ENCODE measurements at regions not wholly inside any gene's neighbourhood (a gene's known extent, or its start where the extent isn't known, plus 50 kb on each side); places are given as distances from the start of the nearest gene placed in this dataset.
"Not testable (repeated sequence)": the region's sequence is repeated elsewhere in the genome, so short reads cannot be mapped to it uniquely, and the experiment has no call there.

DNA sequence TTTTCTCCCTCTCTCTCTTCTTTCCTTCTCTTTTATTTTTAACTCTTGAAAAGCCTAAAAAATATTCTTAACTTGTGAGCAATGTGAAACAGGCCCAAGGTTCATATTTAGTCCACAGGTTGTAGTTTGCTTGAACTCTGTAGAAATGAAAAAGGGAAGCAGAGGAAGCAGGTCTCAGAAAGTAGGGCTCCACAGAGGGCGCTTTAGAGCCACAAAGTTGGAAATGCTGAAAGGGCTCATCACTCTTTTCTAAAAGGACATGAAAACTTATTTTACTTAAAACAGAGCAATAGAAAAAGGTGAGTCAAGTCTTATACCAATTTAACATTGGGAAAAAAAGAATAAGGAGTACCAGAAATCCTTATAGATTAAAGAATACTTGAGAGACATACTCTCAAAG is 247.0 kb downstream of the USP25 start:
- H3K27ac ChIP-seq (ENCODE audit: low read depth, low read length), result no peak overlapping the region
- H3K4me3 ChIP-seq (ENCODE audit: low read depth in 1 of 2, low read length in 2 of 2), result no peak overlapping the region
- H3K36me3 ChIP-seq (ENCODE audit: control insufficient read depth in 1 of 2, insufficient read depth in 2 of 2, low read length in 2 of 2), result no peaks in the 10 kb centered on the region
- no peaks in the 10 kb centered on the region for H3K9me3 ChIP-seq (ENCODE audit: control insufficient read depth in 1 of 2, low read length in 2 of 2)
- no peaks in the 10 kb centered on the region for H3K27me3 ChIP-seq (ENCODE audit: control insufficient read depth in 1 of 2, insufficient read depth in 2 of 2, low read length in 2 of 2)
- H3K9ac ChIP-seq (ENCODE audit: low read depth in 1 of 2, low read length in 2 of 2), result no peak overlapping the region
- no peaks in the 10 kb centered on the region for H3K4me1 ChIP-seq (ENCODE audit: control insufficient read depth in 1 of 2, insufficient read depth in 2 of 2, low read length in 2 of 2)

GRCh38 chr21:15978215-15978738 is 248.5 kb downstream of the USP25 start:
- H3K9ac ChIP-seq (ENCODE audit: low read depth in 1 of 2, low read length in 2 of 2), result no peak overlapping the region
- H3K9me3 ChIP-seq (ENCODE audit: control insufficient read depth in 1 of 2, low read length in 2 of 2), result no peaks in the 10 kb centered on the region
- H3K27ac ChIP-seq (ENCODE audit: low read depth, low read length), result no peak overlapping the region

GRCh38 chr21:15979493-15979892 is 249.7 kb downstream of the USP25 start:
- not testable (repeated sequence) for H3K36me3 ChIP-seq (ENCODE audit: control insufficient read depth in 1 of 2, insufficient read depth in 2 of 2, low read length in 2 of 2); H3K4me3 ChIP-seq (ENCODE audit: low read depth in 1 of 2, low read length in 2 of 2); H3K4me1 ChIP-seq (ENCODE audit: control insufficient read depth in 1 of 2, insufficient read depth in 2 of 2, low read length in 2 of 2); H3K9me3 ChIP-seq (ENCODE audit: control insufficient read depth in 1 of 2, low read length in 2 of 2); H3K27me3 ChIP-seq (ENCODE audit: control insufficient read depth in 1 of 2, insufficient read depth in 2 of 2, low read length in 2 of 2); H3K27ac ChIP-seq (ENCODE audit: low read depth, low read length); H3K9ac ChIP-seq (ENCODE audit: low read depth in 1 of 2, low read length in 2 of 2)

More at GRCh38 chr21:15978215-15978738, 248.5 kb downstream of the USP25 start:
- Histone ChIP-seq H3K27me3 (ENCODE audit: control insufficient read depth in 1 of 2, insufficient read depth in 2 of 2, low read length in 2 of 2) (no peaks in the 10 kb centered on the region), H3K36me3 (ENCODE audit: control insufficient read depth in 1 of 2, insufficient read depth in 2 of 2, low read length in 2 of 2) (no peaks in the 10 kb centered on the region), H3K4me3 (ENCODE audit: low read depth in 1 of 2, low read length in 2 of 2) (no peak overlapping the region), H3K4me1 (ENCODE audit: control insufficient read depth in 1 of 2, insufficient read depth in 2 of 2, low read length in 2 of 2) (no peaks in the 10 kb centered on the region)

DNA sequence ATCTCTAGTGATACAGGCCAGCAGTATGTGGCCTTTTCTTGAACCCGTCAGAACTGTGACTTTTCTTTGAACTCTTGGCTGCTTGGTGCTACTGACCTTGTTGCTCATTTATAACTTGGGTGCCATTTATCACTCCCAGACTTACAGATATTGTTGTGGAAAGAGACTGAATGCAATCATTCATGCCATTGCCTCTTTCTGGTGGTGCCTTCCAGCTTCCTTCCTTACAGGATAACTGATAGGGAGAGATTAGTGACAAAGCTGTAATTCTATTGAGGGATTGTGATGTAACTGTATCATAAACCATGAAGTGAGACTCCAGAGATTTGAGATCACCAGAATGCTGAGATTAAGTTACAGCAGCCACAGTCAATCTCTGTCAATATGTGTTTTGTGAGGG is 256.5 kb downstream of the USP25 start:
- Histone ChIP-seq H3K27ac (ENCODE audit: low read depth, low read length) (no peak overlapping the region), H3K9me3 (ENCODE audit: control insufficient read depth in 1 of 2, low read length in 2 of 2) (no peaks in the 10 kb centered on the region), H3K4me1 (ENCODE audit: control insufficient read depth in 1 of 2, insufficient read depth in 2 of 2, low read length in 2 of 2) (no peaks in the 10 kb centered on the region), H3K36me3 (ENCODE audit: control insufficient read depth in 1 of 2, insufficient read depth in 2 of 2, low read length in 2 of 2) (no peaks in the 10 kb centered on the region), H3K9ac (ENCODE audit: low read depth in 1 of 2, low read length in 2 of 2) (no peak overlapping the region), H3K4me3 (ENCODE audit: low read depth in 1 of 2, low read length in 2 of 2) (no peak overlapping the region), H3K27me3 (ENCODE audit: control insufficient read depth in 1 of 2, insufficient read depth in 2 of 2, low read length in 2 of 2) (no peaks in the 10 kb centered on the region)

DNA sequence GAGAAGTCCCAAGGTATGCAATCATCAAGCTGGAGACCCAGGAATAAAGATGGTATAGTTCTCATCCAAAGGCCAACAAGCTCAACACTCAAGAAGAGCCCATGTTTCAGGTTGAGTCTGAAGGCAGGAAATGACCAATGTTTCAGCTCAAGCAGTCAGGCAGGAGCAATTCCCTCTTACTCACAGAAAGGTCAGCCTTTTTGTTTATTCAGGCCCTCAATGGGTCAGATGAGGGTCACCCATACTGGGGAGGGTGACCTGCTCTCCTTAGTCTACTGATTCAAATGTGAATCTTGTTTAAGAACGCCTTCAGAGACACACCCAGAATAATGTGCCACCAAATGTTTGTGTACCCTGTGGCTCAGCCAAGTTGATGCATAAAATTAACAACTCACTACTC is 262.4 kb downstream of the USP25 start:
- Histone ChIP-seq H3K27me3 (ENCODE audit: control insufficient read depth in 1 of 2, insufficient read depth in 2 of 2, low read length in 2 of 2) (no peaks in the 10 kb centered on the region), H3K9ac (ENCODE audit: low read depth in 1 of 2, low read length in 2 of 2) (no peak overlapping the region), H3K4me1 (ENCODE audit: control insufficient read depth in 1 of 2, insufficient read depth in 2 of 2, low read length in 2 of 2) (no peaks in the 10 kb centered on the region), H3K4me3 (ENCODE audit: low read depth in 1 of 2, low read length in 2 of 2) (no peak overlapping the region), H3K27ac (ENCODE audit: low read depth, low read length) (no peak overlapping the region), H3K9me3 (ENCODE audit: control insufficient read depth in 1 of 2, low read length in 2 of 2) (no peaks in the 10 kb centered on the region), H3K36me3 (ENCODE audit: control insufficient read depth in 1 of 2, insufficient read depth in 2 of 2, low read length in 2 of 2) (no peaks in the 10 kb centered on the region)

GRCh38 chr21:15993951-15994350 is 264.2 kb downstream of the USP25 start:
- no peaks in the 10 kb centered on the region for H3K9me3 ChIP-seq (ENCODE audit: control insufficient read depth in 1 of 2, low read length in 2 of 2)
- H3K27ac ChIP-seq (ENCODE audit: low read depth, low read length), result no peak overlapping the region
- H3K4me3 ChIP-seq (ENCODE audit: low read depth in 1 of 2, low read length in 2 of 2), result no peak overlapping the region
- H3K9ac ChIP-seq (ENCODE audit: low read depth in 1 of 2, low read length in 2 of 2), result no peak overlapping the region
- H3K27me3 ChIP-seq (ENCODE audit: control insufficient read depth in 1 of 2, insufficient read depth in 2 of 2, low read length in 2 of 2), result no peaks in the 10 kb centered on the region
- H3K4me1 ChIP-seq (ENCODE audit: control insufficient read depth in 1 of 2, insufficient read depth in 2 of 2, low read length in 2 of 2), result no peaks in the 10 kb centered on the region
- H3K36me3 ChIP-seq (ENCODE audit: control insufficient read depth in 1 of 2, insufficient read depth in 2 of 2, low read length in 2 of 2), result no peaks in the 10 kb centered on the region

DNA sequence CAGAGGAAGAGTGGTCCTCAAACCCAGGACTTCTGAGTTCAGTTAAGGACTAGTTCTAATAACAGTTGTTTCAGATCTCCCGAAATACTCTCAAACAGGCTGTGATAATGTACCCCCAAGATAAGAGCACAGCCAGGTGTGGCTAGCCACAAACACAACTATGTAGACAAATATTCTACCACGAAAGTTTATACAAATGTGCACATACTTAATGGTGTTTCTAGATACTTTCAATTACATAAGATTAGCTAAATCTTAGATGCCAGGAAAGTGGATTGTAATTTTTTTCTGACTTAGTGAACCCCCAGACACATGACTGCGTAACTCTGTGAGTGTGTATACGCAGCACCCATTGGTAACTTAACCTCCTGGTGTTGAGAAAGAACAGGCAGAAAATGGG is 270.0 kb downstream of the USP25 start:
- Histone ChIP-seq H3K9ac (ENCODE audit: low read depth in 1 of 2, low read length in 2 of 2) (no peak overlapping the region), H3K27me3 (ENCODE audit: control insufficient read depth in 1 of 2, insufficient read depth in 2 of 2, low read length in 2 of 2) (no peaks in the 10 kb centered on the region), H3K4me1 (ENCODE audit: control insufficient read depth in 1 of 2, insufficient read depth in 2 of 2, low read length in 2 of 2) (no peaks in the 10 kb centered on the region), H3K27ac (ENCODE audit: low read depth, low read length) (no peak overlapping the region), H3K9me3 (ENCODE audit: control insufficient read depth in 1 of 2, low read length in 2 of 2) (no peaks in the 10 kb centered on the region), H3K36me3 (ENCODE audit: control insufficient read depth in 1 of 2, insufficient read depth in 2 of 2, low read length in 2 of 2) (no peaks in the 10 kb centered on the region), H3K4me3 (ENCODE audit: low read depth in 1 of 2, low read length in 2 of 2) (no peak overlapping the region)

DNA sequence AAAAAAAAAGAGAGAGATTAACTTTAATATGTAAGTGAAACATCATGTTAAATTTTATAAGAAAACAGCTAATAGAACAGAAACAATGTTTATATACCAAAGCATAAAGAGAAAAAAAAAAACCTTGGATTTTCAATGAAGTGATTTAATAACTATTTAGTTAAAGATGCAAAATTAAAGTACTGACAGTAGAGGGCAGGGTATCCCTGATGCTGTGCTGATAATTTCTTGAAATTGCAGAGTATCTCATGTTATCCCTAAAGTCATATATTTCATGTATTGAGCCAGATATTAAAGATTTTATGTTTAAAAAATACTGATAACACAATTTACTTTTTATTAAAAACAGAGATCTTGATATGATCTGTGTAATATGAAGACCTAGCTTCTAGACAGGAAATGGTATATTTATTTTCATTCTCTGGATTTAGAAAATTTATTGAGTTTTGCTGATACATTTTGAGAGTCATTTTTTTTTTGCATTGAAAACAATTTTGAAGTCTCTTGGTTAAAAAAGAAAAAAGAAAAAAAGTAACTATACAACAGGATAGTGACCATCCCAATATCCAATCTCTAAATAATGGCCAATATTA is 273.2 kb downstream of the USP25 start:
- H3K4me1 ChIP-seq (ENCODE audit: control insufficient read depth in 1 of 2, insufficient read depth in 2 of 2, low read length in 2 of 2), result no peaks in the 10 kb centered on the region

DNA sequence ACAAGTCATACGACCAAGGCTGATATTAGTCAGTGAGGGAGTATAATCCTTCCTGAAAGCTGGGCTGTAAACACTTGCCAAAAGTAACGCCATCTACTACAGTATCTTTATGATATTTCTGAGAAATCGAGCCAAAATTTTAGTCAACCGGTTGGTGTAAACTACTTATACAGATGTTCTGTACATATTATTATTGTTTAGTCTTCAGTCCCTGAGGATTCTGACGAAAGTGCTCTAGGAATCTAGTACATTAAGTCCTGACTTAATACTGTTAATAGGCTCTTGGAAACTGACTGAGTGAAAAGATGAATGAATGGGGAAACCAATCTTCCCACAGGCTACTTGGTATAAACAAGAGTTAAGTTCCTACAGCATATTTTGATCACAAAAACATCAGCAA is 274.3 kb downstream of the USP25 start:
- Histone ChIP-seq H3K27me3 (ENCODE audit: control insufficient read depth in 1 of 2, insufficient read depth in 2 of 2, low read length in 2 of 2) (no peaks in the 10 kb centered on the region), H3K9me3 (ENCODE audit: control insufficient read depth in 1 of 2, low read length in 2 of 2) (no peaks in the 10 kb centered on the region), H3K9ac (ENCODE audit: low read depth in 1 of 2, low read length in 2 of 2) (no peak overlapping the region), H3K4me3 (ENCODE audit: low read depth in 1 of 2, low read length in 2 of 2) (no peak overlapping the region), H3K4me1 (ENCODE audit: control insufficient read depth in 1 of 2, insufficient read depth in 2 of 2, low read length in 2 of 2) (no peaks in the 10 kb centered on the region), H3K36me3 (ENCODE audit: control insufficient read depth in 1 of 2, insufficient read depth in 2 of 2, low read length in 2 of 2) (no peaks in the 10 kb centered on the region), H3K27ac (ENCODE audit: low read depth, low read length) (no peak overlapping the region)

More for the DNA sequence above, 273.2 kb downstream of the USP25 start:
- H3K4me3 ChIP-seq (ENCODE audit: low read depth in 1 of 2, low read length in 2 of 2), result no peak overlapping the region
- no peak overlapping the region for H3K9ac ChIP-seq (ENCODE audit: low read depth in 1 of 2, low read length in 2 of 2)
- no peaks in the 10 kb centered on the region for H3K36me3 ChIP-seq (ENCODE audit: control insufficient read depth in 1 of 2, insufficient read depth in 2 of 2, low read length in 2 of 2)
- no peaks in the 10 kb centered on the region for H3K27me3 ChIP-seq (ENCODE audit: control insufficient read depth in 1 of 2, insufficient read depth in 2 of 2, low read length in 2 of 2)
- no peak overlapping the region for H3K27ac ChIP-seq (ENCODE audit: low read depth, low read length)
- no peaks in the 10 kb centered on the region for H3K9me3 ChIP-seq (ENCODE audit: control insufficient read depth in 1 of 2, low read length in 2 of 2)

GRCh38 chr21:16004523-16004922 is 274.7 kb downstream of the USP25 start:
- Histone ChIP-seq H3K36me3 (ENCODE audit: control insufficient read depth in 1 of 2, insufficient read depth in 2 of 2, low read length in 2 of 2) (no peaks in the 10 kb centered on the region), H3K27me3 (ENCODE audit: control insufficient read depth in 1 of 2, insufficient read depth in 2 of 2, low read length in 2 of 2) (no peaks in the 10 kb centered on the region), H3K9me3 (ENCODE audit: control insufficient read depth in 1 of 2, low read length in 2 of 2) (no peaks in the 10 kb centered on the region), H3K4me1 (ENCODE audit: control insufficient read depth in 1 of 2, insufficient read depth in 2 of 2, low read length in 2 of 2) (no peaks in the 10 kb centered on the region), H3K27ac (ENCODE audit: low read depth, low read length) (no peak overlapping the region), H3K9ac (ENCODE audit: low read depth in 1 of 2, low read length in 2 of 2) (no peak overlapping the region), H3K4me3 (ENCODE audit: low read depth in 1 of 2, low read length in 2 of 2) (no peak overlapping the region)

- no peak overlapping the region for H3K9ac ChIP-seq (ENCODE audit: low read depth in 1 of 2, low read length in 2 of 2)
- no peak overlapping the region for H3K27ac ChIP-seq (ENCODE audit: low read depth, low read length)
- H3K36me3 ChIP-seq (ENCODE audit: control insufficient read depth in 1 of 2, insufficient read depth in 2 of 2, low read length in 2 of 2), result no peaks in the 10 kb centered on the region
Observed at GRCh38 chr21:16005996-16006395, 276.2 kb downstream of the USP25 start.

More at GRCh38 chr21:16005996-16006395, 276.2 kb downstream of the USP25 start:
- no peaks in the 10 kb centered on the region for H3K27me3 ChIP-seq (ENCODE audit: control insufficient read depth in 1 of 2, insufficient read depth in 2 of 2, low read length in 2 of 2)
- H3K4me1 ChIP-seq (ENCODE audit: control insufficient read depth in 1 of 2, insufficient read depth in 2 of 2, low read length in 2 of 2), result no peaks in the 10 kb centered on the region
- H3K9me3 ChIP-seq (ENCODE audit: control insufficient read depth in 1 of 2, low read length in 2 of 2), result no peaks in the 10 kb centered on the region
- H3K4me3 ChIP-seq (ENCODE audit: low read depth in 1 of 2, low read length in 2 of 2), result no peak overlapping the region

Measured in duodenal mucosa (tissue), 2 donors.